MG63 (cell line): ENCODE measurements at regions not wholly inside any gene's neighbourhood (a gene's known extent, or its start where the extent isn't known, plus 50 kb on each side); places are given as distances from the start of the nearest gene placed in this dataset.
"Not testable (repeated sequence)": the region's sequence is repeated elsewhere in the genome, so short reads cannot be mapped to it uniquely, and the experiment has no call there.

ENCODE experiments used
- DNase-seq: peaks from one replicate; pipeline ENCODE4 v3.0.0-alpha.2; 2020
- H3K27me3 ChIP-seq: fragments of 250-450 bp; sonication (Bioruptor Pico); 2 replicates; pipeline ENCODE4 v1.5.1; 2020; ENCODE audit warnings: mild to moderate bottlenecking, moderate library complexity
- H3K36me3 ChIP-seq: fragments of 250-450 bp; sonication (Bioruptor Pico); 2 replicates; pipeline ENCODE4 v1.5.1; 2020; ENCODE audit warnings: mild to moderate bottlenecking, moderate library complexity
- H3K4me3 ChIP-seq: fragments of 250-450 bp; sonication (Bioruptor Pico); 2 replicates; pipeline ENCODE4 v1.5.1; 2020; ENCODE audit warnings: mild to moderate bottlenecking, moderate library complexity
- H3K9me3 ChIP-seq: fragments of 250-450 bp; sonication (Bioruptor Pico); 2 replicates; pipeline ENCODE4 v1.5.1; 2020; ENCODE audit warnings: mild to moderate bottlenecking, moderate library complexity

DNA sequence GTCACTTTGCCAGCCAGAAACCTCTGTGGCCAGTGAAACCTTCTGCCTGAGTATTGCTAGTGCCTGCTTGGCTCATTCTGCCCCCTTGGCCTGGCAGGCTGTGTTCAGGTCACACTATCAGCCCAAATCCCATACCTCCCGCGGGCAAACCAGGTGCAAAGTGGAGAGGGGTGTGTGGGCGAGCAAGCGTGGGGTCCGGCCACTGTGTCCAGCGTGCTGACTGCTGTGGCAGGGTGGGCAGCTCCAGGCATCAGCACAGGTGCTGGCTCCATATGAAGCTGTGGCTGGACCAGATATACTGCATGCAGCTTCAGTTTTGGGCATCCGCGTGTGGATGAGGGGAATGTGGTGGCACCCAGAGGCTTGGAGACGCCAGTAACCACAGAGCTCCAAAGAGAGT is 576.5 kb upstream of the EDIL3 start:
- Histone ChIP-seq H3K9me3 (no peaks in the 10 kb centered on the region), H3K4me3 (no peak overlapping the region), H3K27me3 (no peaks in the 10 kb centered on the region), H3K36me3 (no peaks in the 10 kb centered on the region)
- DNase-seq = no peak

DNA sequence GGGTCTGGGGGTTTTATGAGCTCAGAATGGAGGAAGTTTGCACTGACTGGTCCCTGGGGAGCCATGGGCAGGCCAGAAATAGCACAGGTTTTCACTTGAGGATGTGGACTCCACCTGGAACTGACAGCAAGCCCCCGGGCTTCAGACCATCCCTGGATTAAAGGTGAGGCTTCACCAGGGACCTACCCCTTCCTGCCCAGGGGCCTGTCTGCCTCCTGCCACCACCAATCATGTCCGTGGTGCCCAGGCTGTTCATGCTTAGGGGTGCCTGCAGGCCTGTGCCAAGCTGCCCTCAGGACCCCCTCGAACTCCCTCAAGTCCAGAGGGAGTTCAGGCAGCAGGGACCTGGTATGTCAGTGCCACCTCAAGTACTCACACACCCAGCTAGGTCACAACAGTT is 577.2 kb upstream of the EDIL3 start:
- Histone ChIP-seq H3K9me3 (no peaks in the 10 kb centered on the region), H3K4me3 (no peak overlapping the region), H3K36me3 (no peaks in the 10 kb centered on the region), H3K27me3 (no peaks in the 10 kb centered on the region)
- DNase-seq = no peak

DNA sequence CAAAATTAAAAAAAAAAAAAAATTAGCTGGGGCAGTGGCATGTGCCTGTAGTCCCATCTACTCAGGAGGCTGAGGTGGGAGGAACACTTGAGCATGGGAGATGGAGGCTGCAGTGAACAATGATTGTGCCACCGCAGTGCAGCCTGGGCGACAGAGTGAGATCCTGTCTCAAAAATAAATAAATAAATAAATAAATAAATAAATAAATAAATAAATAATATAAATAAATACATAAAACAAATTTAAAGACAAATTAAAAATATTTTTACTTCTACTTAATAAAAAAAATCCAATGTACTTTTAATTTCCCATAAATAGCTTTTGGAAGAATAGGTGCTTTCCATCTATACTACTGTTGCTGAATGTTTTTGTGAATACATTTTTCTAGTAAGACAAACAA is 598.4 kb upstream of the EDIL3 start:
- no peak overlapping the region for H3K4me3 ChIP-seq
- no peak for DNase-seq
- H3K9me3 ChIP-seq = no peaks in the 10 kb centered on the region
- no peaks in the 10 kb centered on the region for H3K27me3 ChIP-seq
- no peaks in the 10 kb centered on the region for H3K36me3 ChIP-seq

DNA sequence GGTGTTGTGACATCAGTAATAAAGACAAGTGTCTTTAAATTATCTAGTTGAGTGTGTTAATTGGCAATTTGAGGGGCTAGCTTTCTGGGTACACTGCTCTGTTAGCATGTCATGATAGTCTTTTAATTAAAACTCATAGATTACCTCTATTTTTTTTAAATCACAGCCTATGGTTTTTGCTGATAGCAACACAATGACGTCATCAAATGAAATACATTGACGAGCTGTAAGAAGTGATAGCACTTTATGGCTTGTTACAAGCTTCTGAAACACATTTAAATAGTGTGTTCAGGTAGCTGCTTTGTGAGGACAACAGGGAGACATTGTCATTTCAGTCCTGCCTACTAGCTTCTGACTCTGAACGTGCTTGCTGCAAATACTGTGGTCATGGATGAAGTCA is 600.5 kb upstream of the EDIL3 start:
- no peaks in the 10 kb centered on the region for H3K36me3 ChIP-seq
- no peak for DNase-seq
- H3K4me3 ChIP-seq = no peak overlapping the region
- no peaks in the 10 kb centered on the region for H3K27me3 ChIP-seq
- no peaks in the 10 kb centered on the region for H3K9me3 ChIP-seq

DNA sequence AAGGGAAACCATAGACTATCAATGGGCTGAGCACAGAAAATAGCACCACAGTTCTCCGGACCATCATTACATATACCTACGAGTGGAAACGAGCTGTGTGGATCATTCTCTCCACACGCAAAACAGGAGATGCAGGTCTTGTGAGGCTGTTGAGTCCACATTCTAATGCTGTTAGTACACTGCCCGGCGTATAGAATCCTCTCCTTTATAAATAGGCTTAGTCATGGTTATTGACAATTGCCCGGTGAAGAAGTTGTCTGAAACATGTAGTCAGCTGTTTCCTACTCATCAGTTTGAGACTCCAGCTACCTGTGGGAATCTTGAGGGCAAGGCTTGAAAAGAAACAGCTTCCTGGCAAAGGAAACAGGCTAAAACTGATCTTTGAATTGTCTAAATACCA is 602.0 kb upstream of the EDIL3 start:
- H3K36me3 ChIP-seq = no peaks in the 10 kb centered on the region
- H3K27me3 ChIP-seq = no peaks in the 10 kb centered on the region
- no peaks in the 10 kb centered on the region for H3K9me3 ChIP-seq
- no peak for DNase-seq
- H3K4me3 ChIP-seq = no peak overlapping the region

DNA sequence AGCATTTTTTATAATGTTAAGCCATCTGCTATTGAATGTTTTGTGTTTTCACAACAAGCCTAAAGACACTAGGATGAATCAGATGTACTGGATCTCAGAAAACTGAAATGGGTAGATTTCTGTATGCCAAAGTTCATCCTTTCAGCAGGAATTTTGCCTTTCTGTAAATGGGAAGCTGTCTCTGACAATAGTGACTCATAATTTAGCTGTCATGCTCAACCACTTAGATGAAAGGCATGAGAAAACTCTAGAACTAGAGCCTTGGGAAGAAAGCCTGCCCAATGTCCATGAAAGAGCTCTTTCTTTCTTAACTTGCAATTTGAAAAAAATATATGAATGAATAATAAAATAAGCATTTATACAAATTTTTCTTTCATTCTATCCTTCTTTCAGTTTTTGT is 616.0 kb upstream of the EDIL3 start:
- Histone ChIP-seq H3K36me3 (no peaks in the 10 kb centered on the region), H3K27me3 (no peaks in the 10 kb centered on the region), H3K4me3 (no peak overlapping the region), H3K9me3 (no peaks in the 10 kb centered on the region)
- DNase-seq = no peak

DNA sequence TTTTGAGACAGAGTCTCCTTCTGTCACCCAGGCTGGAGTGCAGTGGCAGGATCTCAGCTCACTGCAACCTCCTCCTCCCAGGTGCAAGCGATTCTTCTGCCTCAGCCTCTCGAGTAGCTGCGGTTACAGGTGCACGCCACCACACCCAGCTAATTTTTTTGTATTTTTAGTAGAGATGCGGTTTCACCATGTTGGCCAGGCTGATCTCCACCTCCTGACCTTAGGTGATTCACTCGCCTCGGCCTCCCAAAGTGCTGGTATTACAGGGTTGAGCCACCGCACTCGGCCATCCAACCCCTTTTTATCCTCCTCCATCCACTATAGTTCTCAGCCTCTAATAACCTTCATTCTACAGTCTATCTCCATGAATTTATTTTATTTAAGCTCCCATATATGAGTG is 617.3 kb upstream of the EDIL3 start:
- H3K9me3 ChIP-seq, H3K27me3 ChIP-seq, H3K4me3 ChIP-seq, H3K36me3 ChIP-seq, DNase-seq: not testable (repeated sequence)

DNA sequence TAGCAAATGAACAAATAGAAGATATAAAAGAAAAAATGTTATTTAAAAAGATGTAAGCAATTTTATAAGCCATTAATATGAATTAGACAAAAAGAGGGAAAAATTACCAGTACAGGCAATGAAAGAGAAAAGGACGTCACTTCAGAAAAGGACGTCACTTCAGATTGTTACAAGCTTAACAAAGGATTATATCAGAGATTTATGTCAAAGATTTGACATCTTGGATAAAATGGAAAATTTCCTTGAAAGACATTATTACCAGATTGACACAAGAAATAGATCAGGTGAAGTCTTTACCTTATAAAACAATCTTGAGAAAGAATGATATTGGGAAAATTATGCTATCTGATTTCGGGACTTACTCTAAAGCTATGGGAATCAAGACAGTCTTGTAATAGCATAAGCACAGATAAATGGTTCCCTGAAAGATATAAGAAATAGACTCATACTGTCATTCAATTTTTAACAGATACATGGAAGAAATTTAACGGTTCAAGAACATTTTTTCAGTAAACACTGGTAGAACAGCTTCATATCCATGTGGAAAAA is 625.4 kb upstream of the EDIL3 start:
- Histone ChIP-seq H3K27me3 (no peaks in the 10 kb centered on the region), H3K4me3 (no peak overlapping the region), H3K9me3 (no peaks in the 10 kb centered on the region), H3K36me3 (no peaks in the 10 kb centered on the region)
- no peak for DNase-seq

DNA sequence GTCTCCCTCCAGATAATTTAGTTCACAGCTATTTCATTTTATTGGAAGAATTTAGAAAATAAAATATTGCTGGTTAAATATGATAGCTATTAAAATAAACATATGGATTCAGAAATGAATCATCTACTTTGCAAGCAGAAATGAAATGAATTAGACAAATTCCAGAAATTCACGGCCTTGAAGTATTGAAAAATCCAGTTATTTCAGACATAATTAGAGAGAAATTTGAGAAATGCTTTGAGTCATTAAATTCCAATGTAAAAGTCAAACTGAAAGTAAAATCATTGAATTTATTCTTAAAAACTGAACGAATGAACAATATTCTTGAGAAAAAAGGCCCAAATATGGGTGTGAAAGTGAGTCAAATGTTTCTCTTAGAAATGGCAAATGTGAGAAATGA is 632.6 kb upstream of the EDIL3 start:
- no peaks in the 10 kb centered on the region for H3K27me3 ChIP-seq
- no peaks in the 10 kb centered on the region for H3K9me3 ChIP-seq
- H3K4me3 ChIP-seq = no peak overlapping the region
- no peak for DNase-seq
- no peaks in the 10 kb centered on the region for H3K36me3 ChIP-seq

DNA sequence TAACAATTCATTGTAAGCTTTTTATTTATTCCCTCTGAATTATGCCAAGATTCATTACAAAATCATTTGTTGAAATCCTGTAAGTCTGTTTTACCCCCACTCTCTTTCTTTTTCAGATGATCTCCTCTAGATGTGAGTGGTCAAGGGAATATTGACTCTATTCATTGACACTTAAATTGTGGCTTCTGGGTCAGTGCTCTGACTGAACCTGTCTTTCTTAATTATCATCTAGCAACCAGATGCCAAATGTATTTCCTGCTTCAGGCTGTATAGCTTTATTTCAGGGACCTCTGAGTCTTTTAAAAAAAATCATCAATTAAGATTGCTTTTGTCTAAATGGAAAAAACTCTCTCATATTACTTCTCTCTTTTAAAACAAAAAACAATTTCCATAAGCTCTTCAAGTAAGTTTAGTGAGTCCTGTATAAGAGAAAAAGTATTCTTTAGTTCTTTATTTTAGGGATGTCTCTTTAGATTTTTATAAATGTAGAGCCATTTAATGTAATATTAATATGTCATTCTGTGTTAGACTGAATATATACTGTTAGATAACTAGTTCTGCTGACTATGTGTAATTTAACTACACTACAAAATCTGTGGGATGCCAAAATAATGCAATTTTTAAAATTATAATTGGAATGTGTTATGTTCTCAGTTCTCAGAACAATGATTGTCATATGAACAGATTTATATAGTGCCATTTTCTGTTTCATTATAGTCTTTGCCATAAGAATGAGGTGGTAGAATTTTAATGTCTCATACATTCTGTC is 645.8 kb upstream of the EDIL3 start:
- no peaks in the 10 kb centered on the region for H3K9me3 ChIP-seq
- no peak for DNase-seq
- no peak overlapping the region for H3K4me3 ChIP-seq
- no peaks in the 10 kb centered on the region for H3K36me3 ChIP-seq
- H3K27me3 ChIP-seq = no peaks in the 10 kb centered on the region; the same call in 1 of the 2 replicates

DNA sequence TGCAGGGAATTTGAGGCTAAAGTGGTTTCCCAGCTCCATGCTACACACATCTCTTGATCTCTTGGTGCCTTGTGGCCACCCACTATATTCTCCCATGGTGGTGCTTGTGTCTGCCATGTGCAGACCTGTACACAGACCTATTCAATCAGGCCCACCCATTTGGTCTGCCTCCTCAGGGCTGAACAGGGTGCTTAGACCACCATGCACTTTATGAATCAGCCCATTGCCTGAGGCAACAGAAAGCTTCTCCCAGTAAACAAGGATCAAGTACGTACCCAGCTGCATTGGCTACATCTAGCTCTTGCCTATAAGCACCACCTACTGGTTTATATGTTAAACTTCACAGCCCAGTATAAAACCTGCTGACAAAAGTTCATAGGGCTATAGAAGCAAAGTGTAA is 664.3 kb upstream of the EDIL3 start:
- Histone ChIP-seq H3K4me3 (no peak overlapping the region), H3K36me3 (no peaks in the 10 kb centered on the region), H3K27me3 (peaks cover 5% of the 10 kb centered on the region; the same call in 1 of the 2 replicates), H3K9me3 (no peaks in the 10 kb centered on the region)
- peak; percentile 23 for DNase-seq

DNA sequence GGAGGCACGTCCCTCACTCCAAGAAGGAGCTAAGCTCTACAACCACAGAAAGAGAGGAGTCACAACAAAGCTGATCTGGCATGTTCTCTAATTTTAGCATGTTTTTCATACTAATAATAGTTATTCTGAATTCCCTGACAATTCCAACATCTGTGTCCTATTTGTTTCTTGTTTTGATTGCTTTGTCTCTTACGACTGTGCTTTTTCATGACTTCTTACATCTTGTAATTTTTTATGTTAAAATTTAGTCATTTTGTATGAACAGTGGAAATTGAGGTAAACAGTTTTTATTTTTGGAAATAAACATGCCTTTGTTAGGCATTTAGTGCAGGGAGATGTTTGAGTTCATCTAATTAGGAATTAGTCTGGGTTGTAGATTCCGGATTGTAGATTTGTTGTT is 668.1 kb upstream of the EDIL3 start:
- DNase-seq = no peak
- no peaks in the 10 kb centered on the region for H3K36me3 ChIP-seq
- H3K27me3 ChIP-seq = peaks cover 5% of the 10 kb centered on the region; the same call in 1 of the 2 replicates
- H3K4me3 ChIP-seq = no peak overlapping the region
- no peaks in the 10 kb centered on the region for H3K9me3 ChIP-seq

DNA sequence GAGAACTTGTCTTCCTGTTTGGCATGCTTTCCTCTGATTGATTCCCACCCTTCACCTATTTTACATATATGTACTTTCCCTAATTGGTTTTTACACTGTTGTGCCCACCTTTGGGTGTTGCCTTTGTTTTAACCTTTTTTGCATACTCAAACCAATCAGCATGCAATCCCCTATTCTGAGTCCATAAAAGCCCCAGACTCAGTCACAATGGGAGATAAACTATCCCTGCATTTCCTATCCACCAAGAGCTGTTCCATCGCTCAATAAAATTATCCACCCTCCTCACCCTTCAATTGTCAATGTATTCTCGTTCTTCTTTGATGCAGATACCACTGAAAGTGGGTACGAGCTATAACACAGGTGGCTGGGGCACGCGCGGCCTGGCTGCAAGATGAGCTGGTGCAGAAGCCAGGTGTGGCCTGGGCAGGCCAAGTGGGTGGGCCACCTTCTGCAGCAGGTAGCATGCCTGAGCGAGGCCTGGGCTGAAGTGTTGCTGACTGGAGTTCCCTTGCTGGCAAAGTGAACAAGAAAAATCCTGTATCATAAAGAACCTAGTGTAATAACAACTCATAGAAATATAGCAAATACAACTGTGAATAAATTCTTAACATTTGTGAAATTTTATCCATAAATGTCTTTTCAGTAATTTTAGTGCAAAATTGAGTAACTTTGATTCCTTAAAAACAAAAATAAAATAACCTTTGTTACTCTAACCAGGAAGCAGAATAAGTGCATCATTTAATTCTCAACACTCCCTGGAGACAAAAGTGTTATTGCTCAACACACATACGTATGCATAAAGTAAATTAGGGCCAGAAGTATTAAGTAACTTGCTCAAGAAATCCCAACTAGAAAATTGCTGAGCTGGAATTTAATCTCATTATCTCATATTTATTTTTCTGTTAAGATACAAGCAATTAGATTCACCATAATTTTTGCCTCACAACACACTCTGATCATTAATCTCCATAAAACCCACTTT is 685.3 kb upstream of the EDIL3 start:
- Histone ChIP-seq H3K27me3 (no peaks in the 10 kb centered on the region; the same call in 1 of the 2 replicates), H3K36me3 (no peaks in the 10 kb centered on the region), H3K9me3 (no peaks in the 10 kb centered on the region), H3K4me3 (no peak overlapping the region)
- DNase-seq = no peak

DNA sequence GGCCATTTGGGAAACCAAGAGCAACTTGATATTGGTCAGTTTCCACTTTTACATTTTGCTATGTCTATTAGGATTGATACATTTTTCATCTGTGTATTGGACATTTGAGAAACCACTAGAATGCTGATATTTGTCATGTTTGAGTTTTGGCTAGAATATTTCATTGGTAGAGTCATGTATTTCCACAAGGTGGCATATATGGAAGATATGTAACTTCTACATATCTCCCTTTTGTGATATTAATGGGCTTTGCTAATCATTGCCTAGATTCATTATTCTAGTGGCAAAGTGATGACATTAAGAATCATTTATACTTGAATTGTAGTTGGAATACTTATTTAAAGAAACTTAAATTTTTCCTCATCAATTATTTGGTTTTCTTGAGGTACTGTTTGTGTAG is 692.9 kb upstream of the EDIL3 start:
- Histone ChIP-seq H3K4me3 (no peak overlapping the region), H3K27me3 (no peaks in the 10 kb centered on the region; the same call in 1 of the 2 replicates), H3K9me3 (no peaks in the 10 kb centered on the region), H3K36me3 (no peaks in the 10 kb centered on the region)
- DNase-seq = no peak

DNA sequence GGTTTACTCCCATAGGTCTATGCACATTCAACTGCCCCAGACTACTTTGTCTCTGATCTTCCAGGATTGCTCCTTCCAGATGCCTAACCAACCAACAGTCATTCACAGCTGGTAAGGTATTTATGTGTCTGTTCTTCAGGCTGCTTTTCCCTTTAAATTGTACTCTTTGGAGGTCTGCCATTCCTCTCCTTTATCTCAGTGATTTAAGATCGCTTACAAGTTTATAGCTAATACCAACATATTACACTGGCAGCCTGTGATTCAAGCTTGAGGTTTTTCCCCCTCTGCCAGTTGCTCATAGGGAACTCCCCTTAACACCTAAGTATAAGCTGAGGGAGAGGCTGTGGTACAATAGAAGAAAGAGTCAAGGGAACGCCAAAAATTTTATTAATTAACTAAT is 711.7 kb upstream of the EDIL3 start:
- Histone ChIP-seq H3K9me3 (0 out of 2 replicates have a peak, but pooled peaks cover 2% of the 10 kb centered on the region), H3K36me3 (no peaks in the 10 kb centered on the region), H3K27me3 (no peaks in the 10 kb centered on the region; the same call in 1 of the 2 replicates), H3K4me3 (no peak overlapping the region)
- DNase-seq = no peak

DNA sequence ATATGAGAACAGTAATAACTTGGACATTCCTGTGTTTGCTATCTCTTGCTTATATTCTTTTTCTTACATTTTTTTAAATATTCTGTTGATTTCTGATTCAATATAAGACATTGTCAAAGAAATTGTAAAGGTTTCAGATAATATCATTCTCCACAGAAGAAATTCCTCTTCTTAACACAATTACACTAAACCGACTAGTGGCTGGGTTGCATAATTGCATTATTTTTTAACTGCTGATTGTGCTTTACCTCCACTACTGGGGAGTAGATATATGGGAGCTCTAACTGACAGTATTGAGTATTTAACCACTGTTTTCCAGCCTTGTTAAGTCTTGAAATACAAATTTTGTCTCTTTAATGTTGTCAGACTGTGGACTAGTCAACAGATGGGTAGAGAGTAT is 723.8 kb upstream of the EDIL3 start:
- Histone ChIP-seq H3K36me3 (no peaks in the 10 kb centered on the region), H3K4me3 (no peak overlapping the region), H3K27me3 (peaks cover 3% of the 10 kb centered on the region; the same call in 1 of the 2 replicates), H3K9me3 (0 out of 2 replicates have a peak, but pooled peaks cover 1% of the 10 kb centered on the region)
- DNase-seq = no peak

DNA sequence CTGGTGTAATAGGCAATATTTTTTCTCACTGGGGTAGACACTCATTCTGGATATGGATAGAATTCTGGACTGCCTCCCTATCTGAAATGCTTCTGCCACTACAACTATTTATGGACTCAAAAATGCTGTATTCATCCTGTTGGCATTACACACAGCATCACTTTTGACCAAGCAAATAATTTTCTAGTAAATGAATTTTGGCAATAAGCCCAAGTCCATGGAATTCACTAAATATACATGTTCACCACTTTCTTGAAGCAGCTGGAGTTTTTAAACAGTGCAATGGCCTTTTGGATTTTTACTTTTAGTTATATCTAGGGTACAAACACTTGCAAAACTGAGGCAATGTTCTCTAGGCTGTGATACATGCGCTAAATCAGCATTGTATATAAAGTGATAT is 724.9 kb upstream of the EDIL3 start:
- H3K36me3 ChIP-seq = no peaks in the 10 kb centered on the region
- H3K4me3 ChIP-seq = no peak overlapping the region
- H3K27me3 ChIP-seq = 0 out of 2 replicates have a peak, but pooled peaks cover 3% of the 10 kb centered on the region
- no peak for DNase-seq
- 0 out of 2 replicates have a peak, but pooled peaks cover 1% of the 10 kb centered on the region for H3K9me3 ChIP-seq
